ENCODE measurements at regions not wholly inside any gene's neighbourhood (a gene's known extent, or its start where the extent isn't known, plus 50 kb on each side); places are given as distances from the start of the nearest gene placed in this dataset.

DNA sequence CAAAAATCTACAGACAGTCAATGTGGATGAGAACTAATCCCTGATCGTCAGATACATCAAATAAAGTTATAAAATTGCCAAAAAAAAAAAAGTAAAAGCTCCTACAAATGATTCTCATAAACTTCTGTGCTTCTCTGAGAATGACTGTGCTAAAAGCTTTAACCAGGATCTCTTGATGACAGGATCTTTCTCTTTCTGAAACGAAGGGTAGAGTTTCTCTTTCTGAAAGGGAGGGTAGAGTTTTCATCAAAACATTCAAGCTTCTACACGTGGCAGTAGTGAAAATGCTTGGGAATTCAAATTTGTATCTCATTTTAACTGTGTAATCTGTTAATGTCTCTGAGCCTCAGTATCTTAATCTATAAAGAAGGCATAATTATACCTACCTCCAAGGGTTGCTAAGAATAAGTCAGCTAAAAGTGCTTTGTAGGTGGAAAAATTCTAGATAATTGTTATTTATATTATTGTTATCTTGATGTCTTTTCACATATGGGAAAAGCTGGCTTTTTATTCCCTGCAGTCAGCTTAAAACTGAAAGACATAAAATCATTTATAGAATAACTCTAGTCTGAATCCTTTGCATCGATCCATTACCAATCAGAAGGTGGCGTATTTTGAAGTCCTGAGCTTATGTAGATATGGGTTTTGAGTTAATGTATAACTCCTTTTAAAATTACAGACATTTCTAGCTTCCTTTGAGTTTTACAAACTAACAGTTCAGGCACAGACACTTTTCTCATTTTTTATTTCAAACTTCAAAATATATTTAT, 157.4 kb downstream of the DACT1 start:
- no peak for TF ChIP-seq CTCF (conservative IDR thresholded peaks at IDR 0.05)
- Mint-ChIP-seq H3K27me3 (ENCODE audit: insufficient read depth) (peaks cover 2% of the 10 kb centered on the region), H3K27ac (no peak overlapping the region), H3K36me3 (ENCODE audit: low read depth) (no peaks in the 10 kb centered on the region), H3K4me1 (no peaks in the 10 kb centered on the region), H3K4me3 (no peak overlapping the region), H3K9me3 (no peaks in the 10 kb centered on the region)
- Histone ChIP-seq H3K9ac (ENCODE audit: extremely low read depth, low read length, poor library complexity, severe bottlenecking) (no peak overlapping the region), H3K9me3 (ENCODE audit: control insufficient read depth, low read length) (no peaks in the 10 kb centered on the region), H3K27ac (ENCODE audit: low read depth, low read length) (no peak overlapping the region), H3K36me3 (ENCODE audit: control insufficient read depth, insufficient read depth, low read length) (no peaks in the 10 kb centered on the region), H3K4me3 (ENCODE audit: low read length) (no peak overlapping the region), H3K27me3 (ENCODE audit: control insufficient read depth, insufficient read depth, low read length, poor library complexity, severe bottlenecking) (no peaks in the 10 kb centered on the region), H3K4me1 (ENCODE audit: control insufficient read depth, insufficient read depth, low read length) (no peaks in the 10 kb centered on the region)
- WGBS, 2 experiments (ENCODE audit: insufficient coverage in 1 of 2, insufficient read length in 1 of 2), result 83 to 86% methylated on average over 1 to 2 of the region's 5 CpGs
- no peak for DNase-seq

GRCh38 chr14:58796242-58797009, 158.7 kb downstream of the DACT1 start:
- 66 to 100% methylated on average over 1 to 5 of the region's 5 CpGs for WGBS, 2 experiments (ENCODE audit: insufficient coverage in 1 of 2, insufficient read length in 1 of 2)
- Histone ChIP-seq H3K4me3 (ENCODE audit: low read length) (no peak overlapping the region), H3K9me3 (ENCODE audit: control insufficient read depth, low read length) (no peaks in the 10 kb centered on the region), H3K4me1 (ENCODE audit: control insufficient read depth, insufficient read depth, low read length) (no peaks in the 10 kb centered on the region), H3K27me3 (ENCODE audit: control insufficient read depth, insufficient read depth, low read length, poor library complexity, severe bottlenecking) (no peaks in the 10 kb centered on the region), H3K9ac (ENCODE audit: extremely low read depth, low read length, poor library complexity, severe bottlenecking) (no peak overlapping the region), H3K27ac (ENCODE audit: low read depth, low read length) (no peak overlapping the region), H3K36me3 (ENCODE audit: control insufficient read depth, insufficient read depth, low read length) (no peaks in the 10 kb centered on the region)
- TF ChIP-seq CTCF (conservative IDR thresholded peaks at IDR 0.05), result no peak
- DNase-seq, result no peak
- no peaks in the 10 kb centered on the region for H3K4me1 Mint-ChIP-seq
- no peaks in the 10 kb centered on the region for H3K9me3 Mint-ChIP-seq
- H3K27ac Mint-ChIP-seq, result no peak overlapping the region
- H3K4me3 Mint-ChIP-seq, result no peak overlapping the region
- H3K27me3 Mint-ChIP-seq (ENCODE audit: insufficient read depth), result peaks cover 2% of the 10 kb centered on the region
- no peaks in the 10 kb centered on the region for H3K36me3 Mint-ChIP-seq (ENCODE audit: low read depth)

DNA sequence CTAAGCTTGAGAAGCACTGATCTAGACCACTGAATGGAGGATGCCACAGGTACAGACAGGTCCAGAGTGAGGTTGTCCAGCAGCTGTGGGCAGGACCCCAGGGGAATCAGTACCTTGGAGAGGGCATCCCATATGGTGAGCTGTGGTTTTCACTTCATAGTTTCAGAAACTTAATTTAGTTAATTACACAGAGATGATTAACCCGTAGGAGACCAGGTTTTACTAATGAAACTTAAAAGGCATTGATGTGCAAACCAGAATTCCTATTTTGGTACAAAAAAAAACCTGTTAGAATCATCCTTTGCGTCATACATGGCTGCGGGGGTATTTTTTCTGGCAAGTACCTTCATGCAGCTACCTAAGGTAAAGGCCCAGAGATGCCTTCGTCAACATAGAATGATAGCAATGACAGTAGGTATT, 159.3 kb downstream of the DACT1 start:
- no peaks in the 10 kb centered on the region for H3K9me3 ChIP-seq (ENCODE audit: control insufficient read depth, low read length)
- no peaks in the 10 kb centered on the region for H3K27me3 ChIP-seq (ENCODE audit: control insufficient read depth, insufficient read depth, low read length, poor library complexity, severe bottlenecking)
- Mint-ChIP-seq H3K36me3 (ENCODE audit: low read depth) (no peaks in the 10 kb centered on the region), H3K9me3 (no peaks in the 10 kb centered on the region), H3K27me3 (ENCODE audit: insufficient read depth) (peaks cover 2% of the 10 kb centered on the region), H3K27ac (no peak overlapping the region), H3K4me3 (no peak overlapping the region), H3K4me1 (no peaks in the 10 kb centered on the region)
- TF ChIP-seq CTCF (conservative IDR thresholded peaks at IDR 0.05), result no peak
- H3K9ac ChIP-seq (ENCODE audit: extremely low read depth, low read length, poor library complexity, severe bottlenecking), result no peak overlapping the region
- 88% methylated on average over 4 of the region's 4 CpGs for whole genome bisulfite sequencing, 2 experiments (ENCODE audit: insufficient coverage in 1 of 2, insufficient read length in 1 of 2)
- DNase-seq, result peak; percentile 68
- no peak overlapping the region for H3K4me3 ChIP-seq (ENCODE audit: low read length)
- H3K36me3 ChIP-seq (ENCODE audit: control insufficient read depth, insufficient read depth, low read length), result no peaks in the 10 kb centered on the region
- no peak overlapping the region for H3K27ac ChIP-seq (ENCODE audit: low read depth, low read length)
- H3K4me1 ChIP-seq (ENCODE audit: control insufficient read depth, insufficient read depth, low read length), result no peaks in the 10 kb centered on the region

Data from endodermal cell (in vitro differentiated cells).